Right lobe of liver (tissue), 4 donors: ENCODE measurements at regions not wholly inside any gene's neighbourhood (a gene's known extent, or its start where the extent isn't known, plus 50 kb on each side); places are given as distances from the start of the nearest gene placed in this dataset.

Source experiments
- CTCF ChIP-seq, 4 donors: fragments of 200-600 bp in 3 of 4; fragments of 450-650 bp in 1 of 4; IDR thresholded peaks; one replicate each; pipeline versions ENCODE4 v1.5.1 to v1.8.0; 2016 to 2022; ENCODE audit warnings: antibody characterized with exemption in 4 of 4, mild to moderate bottlenecking in 2 of 4
- POLR2A ChIP-seq: fragments of 450-650 bp; IDR thresholded peaks from one replicate; pipeline ENCODE4 v1.6.1; 2017; ENCODE audit warnings: antibody characterized with exemption, mild to moderate bottlenecking
- donor health status: DM: no; HTN: no; CAD: no.
- donor health status: DM: no; HTN: no; CAD: no.
- donor health status: DM: no; HTN: yes; CAD: no.

GRCh38 chr18:22681908-22682307, 251.2 kb upstream of the RBBP8 start:
- TF ChIP-seq CTCF (IDR thresholded peaks at IDR 0.05) (no peak), POLR2A (no peak)
